HG03439 (cell line): ENCODE measurements at regions not wholly inside any gene's neighbourhood (a gene's known extent, or its start where the extent isn't known, plus 50 kb on each side); places are given as distances from the start of the nearest gene placed in this dataset.

Experiments
- ATAC-seq: cut with Tn5 transposase; IDR thresholded peaks from one replicate; pipeline ENCODE4 v1.9.1; 2021; ENCODE audit warnings: mild to moderate bottlenecking, moderate library complexity; ENCODE audit not compliant: unreplicated experiment

DNA sequence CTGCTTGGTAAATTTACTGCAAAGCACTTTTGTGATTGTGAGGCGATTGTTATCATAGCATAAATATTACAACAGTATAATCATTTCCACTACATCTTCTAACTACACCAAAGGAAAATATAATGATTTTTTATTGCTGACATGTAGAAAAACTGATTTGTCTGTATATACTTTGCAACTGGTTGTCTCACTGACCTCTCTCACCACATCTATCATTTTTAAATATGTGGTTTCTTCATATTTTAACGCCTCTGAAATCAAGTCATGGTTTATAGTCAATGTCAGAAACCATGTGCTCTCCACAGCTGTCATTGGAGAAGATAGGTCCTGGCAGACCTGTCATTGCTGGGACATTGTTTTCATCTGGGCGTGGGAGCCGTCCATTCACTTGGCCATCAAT, 315.4 kb upstream of the KLF6 start:
- no peak for ATAC-seq

DNA sequence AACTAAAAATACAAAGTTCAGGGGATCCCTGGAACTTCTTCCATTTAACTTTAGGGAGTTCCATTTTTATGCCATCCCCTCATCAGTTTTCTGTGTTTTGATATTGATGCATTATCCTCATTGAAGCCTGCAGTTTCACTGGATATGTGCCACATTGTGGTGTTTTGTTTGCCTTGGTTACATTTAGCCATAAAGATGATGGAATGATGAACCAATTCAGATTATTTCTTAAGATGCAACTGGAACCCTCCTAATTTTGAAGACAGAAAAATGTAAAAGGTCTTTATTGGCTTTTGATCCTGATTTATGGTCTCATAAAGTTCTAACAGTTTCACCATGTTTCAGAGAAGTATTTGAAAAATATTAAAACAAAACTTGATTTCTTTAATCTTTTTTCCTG, 314.2 kb upstream of the KLF6 start:
- ATAC-seq, result no peak

DNA sequence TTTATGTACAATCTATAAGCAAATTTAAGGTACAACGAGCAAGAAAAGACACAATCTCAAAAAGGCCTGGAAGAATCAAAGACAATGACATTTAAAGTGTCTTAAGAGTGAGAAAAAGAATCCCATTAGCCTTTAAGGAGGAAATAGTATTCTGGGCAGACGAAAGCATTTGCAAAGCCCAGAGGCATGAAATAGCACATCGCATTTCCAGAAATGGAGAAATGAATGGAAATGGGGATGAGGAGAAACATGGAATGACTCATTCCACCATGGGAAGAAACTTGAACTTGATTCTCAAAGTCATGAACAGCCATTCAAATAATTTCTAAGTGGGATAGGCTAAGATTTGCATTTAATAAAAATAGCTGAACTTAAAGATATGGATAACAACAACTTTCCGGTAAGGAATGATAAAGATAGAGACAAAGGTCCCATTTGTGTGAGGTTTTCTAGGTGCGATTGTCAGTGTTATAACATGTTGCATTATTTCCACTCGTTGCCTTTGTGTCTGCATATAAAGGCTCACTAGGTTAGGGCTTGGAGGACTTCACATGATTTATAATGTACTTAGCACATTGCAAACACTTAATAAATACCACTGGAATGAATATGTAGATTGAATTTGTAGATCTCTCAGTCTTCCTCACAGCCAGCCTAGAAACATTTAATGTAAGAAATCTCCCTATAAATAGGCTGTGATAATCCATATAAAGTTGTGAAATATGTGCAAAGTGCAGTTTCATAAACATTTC, 310.3 kb upstream of the KLF6 start:
- ATAC-seq, result no peak

DNA sequence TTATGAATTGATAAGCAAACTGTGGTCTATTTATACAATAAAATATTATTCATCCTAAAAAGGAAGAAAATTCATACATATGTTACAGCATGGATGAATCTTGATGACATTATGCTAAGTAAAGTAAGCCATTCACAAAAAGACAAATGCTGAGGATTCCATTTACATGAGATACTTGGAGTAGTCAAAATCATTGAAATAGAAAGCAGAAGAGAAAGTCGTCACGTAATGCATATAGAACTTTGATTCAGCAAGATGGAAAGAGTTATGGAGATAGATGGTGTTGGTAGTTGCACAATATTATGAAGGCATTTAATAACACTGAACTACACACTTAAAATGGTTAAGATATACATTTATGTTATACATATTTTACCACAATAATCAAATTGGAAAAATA, 309.7 kb upstream of the KLF6 start:
- ATAC-seq, result no peak

DNA sequence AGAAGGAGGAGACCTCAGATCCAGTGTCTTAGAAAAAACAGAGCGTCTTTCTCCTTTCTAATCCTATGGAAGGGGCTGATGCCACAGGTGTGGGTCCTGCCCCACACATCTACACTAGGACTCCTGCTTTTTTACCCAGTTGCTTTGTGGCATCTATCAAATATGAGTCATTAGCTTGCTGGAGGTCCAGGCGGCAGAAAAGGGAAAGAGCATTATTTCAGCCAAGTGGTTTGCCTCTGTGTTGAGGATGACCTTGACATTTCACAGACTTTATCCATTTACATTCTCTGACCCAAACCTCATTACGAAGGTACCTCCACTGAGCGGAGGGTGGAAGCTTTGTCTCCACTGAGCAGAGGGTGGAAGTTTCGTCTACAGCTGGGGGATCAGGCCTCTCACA, 308.4 kb upstream of the KLF6 start:
- ATAC-seq, result no peak

DNA sequence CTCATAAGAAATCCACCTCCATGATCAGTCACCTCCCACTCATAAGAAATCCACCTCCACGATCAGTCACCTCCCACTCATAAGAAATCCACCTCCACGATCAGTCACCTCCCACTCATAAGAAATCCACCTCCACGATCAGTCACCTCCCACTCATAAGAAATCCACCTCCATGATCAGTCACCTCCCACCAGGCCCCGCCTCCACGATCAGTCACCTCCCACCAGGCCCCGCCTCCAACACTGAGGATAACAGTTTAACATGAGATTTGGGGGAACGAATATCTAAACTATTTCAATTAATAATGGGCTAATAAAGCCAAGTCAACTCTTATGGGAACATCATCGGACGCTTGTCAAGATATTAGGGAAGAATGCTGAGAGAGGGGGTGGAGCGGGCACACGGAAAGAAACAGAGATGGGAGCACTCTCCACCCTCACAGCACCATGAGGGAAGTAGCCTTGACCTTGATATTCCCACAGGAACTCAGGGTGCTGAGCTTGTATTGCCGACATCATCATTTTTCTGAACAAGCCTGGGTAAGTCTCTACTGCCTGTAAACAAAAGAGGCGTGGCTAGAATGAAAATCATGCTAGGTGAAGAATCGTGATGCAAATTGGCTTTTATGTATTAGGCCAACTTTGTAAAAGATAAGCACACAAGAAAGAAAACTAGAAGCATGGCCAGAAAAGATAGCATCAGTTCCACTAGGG, 303.5 kb upstream of the KLF6 start:
- ATAC-seq, result no peak

DNA sequence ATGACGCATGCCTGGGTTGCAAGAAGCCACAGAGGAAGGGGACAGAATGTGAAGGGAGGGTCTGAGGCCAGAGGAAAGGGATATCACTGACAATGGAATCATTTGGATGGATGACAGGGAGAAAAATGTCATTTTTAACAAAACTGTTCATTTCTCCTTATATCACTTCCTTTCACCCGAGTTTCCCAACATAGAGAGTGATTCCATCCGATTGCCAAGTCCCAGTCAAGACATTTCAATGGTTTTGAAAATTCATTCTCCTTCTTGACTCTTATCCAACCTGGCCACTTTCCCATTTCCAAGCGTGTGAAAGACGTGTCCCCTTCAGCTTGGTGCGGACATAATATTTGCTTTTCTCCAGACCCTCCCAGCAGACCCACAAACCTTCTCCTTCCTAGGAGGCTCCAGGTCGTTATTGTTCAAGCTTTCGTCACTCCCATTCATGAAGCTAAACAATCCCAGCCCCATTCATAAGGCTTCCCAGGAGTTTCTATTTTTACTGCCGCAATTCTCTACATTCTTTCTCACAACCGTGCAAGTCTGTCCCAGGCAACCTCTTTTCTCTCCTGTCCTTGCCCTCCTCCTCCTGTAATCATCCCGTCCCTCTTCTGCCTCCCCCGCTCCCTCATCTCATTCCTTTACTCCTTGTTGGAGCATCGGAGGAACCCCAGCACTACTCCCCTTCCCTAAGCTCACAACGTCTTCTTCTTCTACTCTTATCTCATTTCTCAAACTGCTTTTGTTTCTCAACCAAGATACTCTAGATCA, 301.3 kb upstream of the KLF6 start:
- no peak for ATAC-seq

DNA sequence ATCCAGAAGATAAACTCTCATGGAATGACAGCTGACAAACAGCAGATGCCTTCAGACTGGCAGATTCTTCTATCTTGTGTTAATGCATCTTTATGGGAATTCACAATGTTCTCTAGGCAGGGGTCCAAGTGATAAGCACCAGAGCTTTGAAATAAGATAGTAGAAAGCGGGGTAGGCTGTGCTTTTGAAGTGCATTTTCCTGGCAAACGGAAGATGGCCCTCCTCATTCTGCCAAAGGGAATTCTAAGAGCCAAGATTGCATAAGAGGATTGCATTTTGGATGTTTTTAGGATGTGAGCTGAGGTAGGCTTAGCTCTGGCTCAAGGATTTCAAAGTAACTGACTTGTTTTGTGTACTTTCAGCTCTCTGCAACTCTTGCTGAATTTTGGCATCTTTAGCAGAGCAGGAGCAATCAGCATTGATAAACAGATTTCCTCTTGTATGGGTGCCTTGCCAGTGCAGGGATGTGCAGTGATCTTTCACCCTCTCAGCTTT, 298.5 kb upstream of the KLF6 start:
- ATAC-seq, result no peak

DNA sequence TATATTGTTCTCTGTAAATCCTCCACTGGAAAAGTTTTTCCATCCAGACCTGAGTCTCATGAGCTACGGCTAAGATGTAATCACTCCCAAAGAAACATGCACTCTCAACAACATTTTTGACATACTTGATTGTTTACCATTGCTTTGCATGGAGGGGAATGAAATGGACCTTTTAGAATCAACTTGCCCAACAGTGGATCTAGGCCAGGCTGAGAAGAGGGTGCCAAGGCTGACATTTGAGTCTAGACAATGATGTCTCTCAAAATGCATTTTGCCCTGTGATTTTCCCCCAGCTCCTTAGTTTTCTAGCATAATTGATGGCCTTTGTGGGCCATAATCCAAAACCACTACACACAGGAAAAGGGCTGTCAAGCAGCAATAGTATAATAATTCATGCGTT, 297.9 kb upstream of the KLF6 start:
- ATAC-seq, result no peak

DNA sequence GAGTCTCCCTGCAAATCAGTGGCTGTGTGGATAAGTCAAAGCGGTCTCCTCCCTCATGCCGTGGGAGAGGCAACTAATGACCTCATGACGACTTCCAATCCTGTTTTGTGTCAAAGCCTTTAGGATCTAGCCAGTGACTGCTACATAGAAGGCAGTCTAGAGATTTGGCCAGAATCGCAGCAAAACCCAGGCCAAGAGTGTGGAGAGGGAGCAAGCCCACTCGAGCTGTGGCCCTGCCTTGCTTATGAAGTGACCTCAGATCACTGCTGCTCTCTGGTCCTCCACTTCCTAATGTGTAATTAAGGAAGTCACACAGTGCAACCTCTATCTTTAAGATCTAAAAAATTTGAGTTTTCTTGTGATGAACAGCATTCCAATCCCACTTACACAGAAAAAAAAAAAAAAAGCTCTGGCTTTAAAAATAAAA, 296.7 kb upstream of the KLF6 start:
- no peak for ATAC-seq

DNA sequence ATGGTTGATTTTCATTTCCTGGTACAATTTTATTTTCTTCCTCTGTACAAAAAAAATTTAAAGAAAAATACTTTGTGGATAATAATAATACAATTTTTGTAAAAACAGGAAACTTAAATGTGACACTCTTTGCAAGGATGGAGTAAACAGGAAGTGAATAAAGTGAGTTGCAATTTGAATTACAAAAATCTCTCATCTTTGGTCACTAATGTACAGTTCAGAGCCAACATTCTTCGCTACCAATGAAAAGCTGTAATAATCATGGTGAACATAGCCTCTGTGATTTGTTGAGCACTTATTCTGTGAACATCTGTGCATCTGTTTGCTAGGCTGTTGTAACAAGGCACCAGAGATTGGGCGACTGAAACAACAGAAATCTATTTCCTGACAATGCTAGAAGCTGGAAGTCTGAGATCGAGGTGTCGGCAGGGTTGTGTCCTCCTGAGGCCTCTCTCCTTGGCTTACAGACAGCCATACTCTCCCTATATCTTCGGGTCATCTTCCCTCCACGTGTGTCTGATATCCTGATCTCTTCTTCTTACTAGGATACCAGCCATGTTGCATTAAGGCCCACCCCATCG, 295.3 kb upstream of the KLF6 start:
- ATAC-seq, result no peak

DNA sequence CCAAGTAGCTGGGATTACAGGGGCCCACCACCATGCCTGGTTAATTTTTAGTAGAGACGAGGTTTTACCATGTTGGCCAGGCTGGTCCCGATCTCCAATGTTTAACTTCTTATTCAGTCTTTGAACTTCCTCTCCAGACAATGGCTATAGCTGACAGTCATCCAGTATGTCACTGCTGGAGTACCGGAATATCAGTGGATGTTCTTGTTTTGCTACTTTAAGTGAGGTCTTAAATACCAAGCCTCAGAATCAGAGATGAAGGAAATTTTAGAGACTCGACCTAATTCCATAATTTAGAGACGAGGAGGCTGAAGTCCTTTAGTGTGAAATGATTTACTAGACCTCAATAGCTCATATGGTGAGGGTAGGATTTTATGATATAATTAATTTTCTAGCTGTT, 294.8 kb upstream of the KLF6 start:
- no peak for ATAC-seq

DNA sequence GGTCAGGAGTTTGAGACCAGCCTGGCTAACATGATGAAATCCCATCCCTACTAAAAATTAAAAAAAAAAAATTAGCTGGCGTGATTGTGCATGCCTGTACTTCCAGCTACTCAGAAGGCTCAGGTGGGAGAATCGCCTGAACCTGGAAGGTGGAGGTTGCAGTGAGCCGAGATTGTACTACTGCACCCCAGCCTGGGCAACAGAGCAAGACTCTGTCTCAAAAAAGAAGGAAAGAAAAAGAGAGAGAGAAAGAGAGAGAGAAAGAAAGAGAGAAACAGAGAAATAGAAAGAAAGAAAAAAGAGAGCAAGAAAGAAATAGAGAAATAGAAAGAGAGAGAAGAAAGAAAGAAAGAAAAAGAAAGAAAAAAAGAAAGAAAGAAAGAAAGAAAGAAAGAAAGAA, 292.8 kb upstream of the KLF6 start:
- ATAC-seq, result no peak

DNA sequence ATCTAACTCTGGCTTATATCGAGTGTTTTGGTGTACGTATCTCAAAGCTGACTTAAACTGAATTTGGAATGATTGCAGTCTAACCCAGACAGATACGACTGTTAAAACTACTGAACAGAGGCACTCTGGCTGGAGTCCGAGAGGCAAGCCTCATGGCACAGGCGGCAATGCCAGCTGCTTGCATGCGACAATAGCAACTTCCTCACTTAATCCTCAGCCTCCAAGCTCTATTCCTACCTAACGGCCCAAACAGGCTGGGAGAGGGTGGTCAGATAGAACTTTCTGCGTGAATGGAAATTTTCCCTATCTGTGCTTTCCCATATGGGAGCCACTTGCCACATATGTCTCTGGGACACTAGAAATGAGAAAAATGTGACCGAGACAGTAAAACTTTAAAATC, 292.0 kb upstream of the KLF6 start:
- no peak for ATAC-seq

DNA sequence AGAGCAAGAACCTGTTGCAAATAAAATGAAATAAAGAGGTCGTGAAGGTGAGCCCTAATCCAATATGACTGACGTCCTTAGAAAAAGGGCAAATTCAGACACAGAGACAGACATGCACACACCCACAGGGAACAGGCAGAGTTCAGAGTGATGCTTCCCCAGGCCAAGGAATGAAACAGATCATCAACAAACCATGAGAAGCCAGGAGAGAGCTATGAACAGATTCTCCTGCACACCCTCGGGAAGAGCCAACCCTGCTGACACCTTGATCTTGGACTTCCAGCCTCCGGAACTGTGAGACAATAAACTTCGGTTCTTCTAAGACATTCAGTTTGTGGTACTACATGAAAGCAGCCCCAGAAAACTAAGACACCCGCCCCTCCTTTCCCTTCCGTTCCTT, 290.4 kb upstream of the KLF6 start:
- no peak for ATAC-seq

DNA sequence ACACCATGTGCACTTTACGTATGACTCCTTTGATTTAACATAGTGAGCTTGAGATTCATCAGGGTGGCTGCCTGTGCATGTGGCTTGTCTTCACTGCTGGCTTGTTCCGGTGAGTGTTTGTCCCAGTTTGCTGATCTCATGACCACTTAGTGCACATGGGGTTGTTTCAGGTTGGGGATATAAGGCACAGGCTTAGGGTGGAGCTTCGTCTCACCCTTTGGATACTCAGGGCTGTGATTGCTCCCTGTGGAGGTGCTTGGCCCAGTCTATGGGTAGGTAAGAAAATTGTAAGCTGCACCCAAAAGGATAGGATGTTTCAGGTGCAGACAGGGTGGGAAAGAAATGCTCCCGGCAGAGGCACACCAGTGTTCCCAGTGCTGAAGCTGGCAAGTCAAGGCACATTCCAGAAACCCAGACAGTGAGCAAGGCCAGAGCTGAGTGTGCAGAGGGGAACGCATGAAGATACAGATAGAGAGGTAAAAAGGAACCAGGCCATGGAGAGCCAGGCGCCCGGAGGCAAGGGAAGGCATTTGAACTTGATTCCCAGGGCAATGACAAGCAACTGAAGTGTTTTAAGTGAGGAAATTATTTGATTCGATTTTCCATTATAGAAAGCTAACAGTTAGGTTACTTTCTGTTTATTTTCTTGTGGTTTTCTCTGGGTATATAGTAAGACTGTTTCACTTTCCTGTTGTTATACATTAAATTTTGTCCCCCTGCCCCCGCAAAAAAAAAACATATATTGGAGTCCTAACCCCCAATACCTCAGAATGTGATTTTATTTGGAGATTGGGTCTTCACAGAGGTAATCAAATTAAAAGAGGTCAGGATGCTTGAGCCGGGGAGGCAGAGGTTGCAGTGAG, 289.8 kb upstream of the KLF6 start:
- ATAC-seq, result no peak

DNA sequence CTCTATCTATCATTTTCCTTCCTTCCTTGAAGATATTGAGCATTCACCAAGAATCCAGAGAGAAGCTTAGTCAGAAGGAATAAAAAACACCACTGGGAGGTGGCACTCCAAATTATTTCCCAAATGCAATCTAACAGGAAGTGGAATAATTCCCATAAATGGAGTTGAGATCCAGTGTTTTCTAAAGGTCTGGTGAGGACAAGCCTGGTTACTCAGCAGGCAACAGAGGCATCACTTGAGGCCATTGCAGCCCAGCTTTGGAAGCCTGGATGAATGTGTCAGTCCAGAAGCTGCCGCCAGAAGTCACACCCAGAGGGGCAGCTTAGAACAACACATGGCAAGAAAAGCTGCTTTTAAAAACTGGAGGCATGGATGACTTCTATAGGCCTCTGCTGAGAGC, 288.9 kb upstream of the KLF6 start:
- ATAC-seq, result no peak

DNA sequence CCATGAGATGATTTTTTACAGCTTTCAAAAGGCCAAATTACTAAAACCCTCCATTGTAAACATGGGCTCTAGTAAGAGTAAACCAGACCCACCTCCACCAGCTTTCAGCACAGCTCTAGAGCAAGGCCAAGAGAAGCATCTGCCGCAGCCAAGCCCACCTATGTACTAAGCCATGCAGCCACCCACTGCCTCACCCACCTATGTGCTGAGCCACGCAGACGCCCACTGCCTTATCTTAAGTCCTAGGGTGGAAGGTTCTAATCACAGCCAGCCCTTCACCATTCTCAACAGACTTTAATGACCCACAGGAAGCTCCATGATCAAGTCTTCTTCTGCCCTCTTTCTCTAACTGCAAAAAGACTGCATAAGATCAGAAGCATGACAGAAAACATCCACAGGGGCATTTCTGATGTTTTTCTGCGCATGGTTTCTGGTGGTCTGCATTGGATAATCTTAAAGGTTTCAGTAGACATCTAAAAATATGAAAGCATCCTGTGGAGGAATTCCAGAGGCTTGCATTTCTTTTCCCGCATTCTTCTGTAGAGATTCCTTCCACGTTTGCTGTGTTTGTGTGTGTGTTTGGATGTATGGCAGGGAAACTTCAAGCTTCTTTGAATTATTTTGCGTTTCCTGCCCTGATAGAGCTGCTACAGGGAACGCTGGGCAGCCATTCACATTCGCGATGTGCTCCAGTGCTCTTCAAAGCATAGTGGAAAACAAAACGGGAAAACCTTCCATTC, 286.1 kb upstream of the KLF6 start:
- no peak for ATAC-seq

DNA sequence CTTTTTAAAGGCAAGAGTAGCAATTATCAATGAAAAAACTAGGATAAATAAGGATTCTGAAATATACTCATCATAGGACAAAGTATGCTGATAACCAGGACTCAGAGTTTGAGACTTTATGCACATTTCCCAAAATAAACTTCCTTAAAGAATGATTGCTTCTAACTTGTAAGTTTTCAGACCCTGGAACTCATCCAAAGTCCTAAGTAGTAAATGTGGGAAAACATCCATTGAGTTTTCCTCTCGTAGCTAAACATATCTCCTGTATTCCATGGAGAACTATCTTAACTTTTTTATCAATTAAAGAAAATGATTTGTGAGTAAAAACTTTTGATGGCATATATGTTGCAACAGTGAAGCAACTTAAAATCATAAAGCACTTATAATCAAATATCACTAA, 285.2 kb upstream of the KLF6 start:
- ATAC-seq, result no peak

DNA sequence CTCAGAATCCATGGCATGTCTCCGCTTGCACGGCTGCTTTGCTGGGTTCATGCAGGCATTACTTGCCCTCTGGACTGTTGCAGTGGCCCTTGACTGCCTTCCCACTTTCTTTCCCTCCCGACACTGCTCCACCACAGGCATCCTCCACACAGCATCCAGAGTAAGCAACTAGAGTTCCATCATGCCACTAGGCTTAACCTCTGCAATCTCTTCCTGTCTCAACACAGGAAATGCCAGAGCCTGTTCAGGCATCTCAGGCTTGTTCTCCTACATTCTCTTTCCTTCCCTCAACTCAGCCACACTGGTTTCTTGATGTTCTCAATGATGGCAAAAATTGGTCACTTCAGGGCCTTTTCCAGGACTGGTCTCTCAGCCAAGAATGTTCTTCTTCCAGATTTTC, 284.5 kb upstream of the KLF6 start:
- no peak for ATAC-seq
